ENCODE measurements at regions not wholly inside any gene's neighbourhood (a gene's known extent, or its start where the extent isn't known, plus 50 kb on each side); places are given as distances from the start of the nearest gene placed in this dataset.

- TF ChIP-seq CTCF (conservative IDR thresholded peaks at IDR 0.05; ENCODE audit: low read length) (no peak), EZH2phosphoT487 (IDR thresholded peaks at IDR 0.05; ENCODE audit: borderline replicate concordance) (no peak)
These were observed 209.5 kb downstream of the VAPA start for GRCh38 chr18:10122988-10123950.
